HG03175 (cell line): ENCODE measurements at regions not wholly inside any gene's neighbourhood (a gene's known extent, or its start where the extent isn't known, plus 50 kb on each side); places are given as distances from the start of the nearest gene placed in this dataset.

Source experiments
- ATAC-seq: cut with Tn5 transposase; IDR thresholded peaks from one replicate; pipeline ENCODE4 v1.9.1; 2021; ENCODE audit warnings: mild to moderate bottlenecking, moderate library complexity; ENCODE audit not compliant: unreplicated experiment

GRCh38 chr12:89117448-89118034 is 234.8 kb downstream of the DUSP6 start:
- no peak for ATAC-seq

GRCh38 chr12:89111964-89112363 is 240.3 kb downstream of the DUSP6 start:
- ATAC-seq: no peak

- no peak for ATAC-seq
Measured at GRCh38 chr12:89108265-89108664, 244.0 kb downstream of the DUSP6 start.

GRCh38 chr12:89106950-89107349 is 245.4 kb downstream of the DUSP6 start:
- no peak for ATAC-seq

GRCh38 chr12:89105243-89105642 is 247.1 kb downstream of the DUSP6 start:
- no peak for ATAC-seq

GRCh38 chr12:89103831-89104230 is 248.5 kb downstream of the DUSP6 start:
- ATAC-seq: no peak

- ATAC-seq: no peak
Measured at GRCh38 chr12:89101440-89101839, 250.9 kb downstream of the DUSP6 start.

- no peak for ATAC-seq
Measured at GRCh38 chr12:89098441-89099112, 253.7 kb downstream of the DUSP6 start.

- no peak for ATAC-seq
Measured at GRCh38 chr12:89092297-89092696, 260.0 kb downstream of the DUSP6 start.

- no peak for ATAC-seq
Measured at GRCh38 chr12:89091293-89091841, 260.9 kb downstream of the DUSP6 start.

GRCh38 chr12:89089264-89089663 is 263.0 kb downstream of the DUSP6 start:
- ATAC-seq: no peak

- no peak for ATAC-seq
Measured at GRCh38 chr12:89087876-89088275, 264.4 kb downstream of the DUSP6 start.

- ATAC-seq: no peak
Measured at GRCh38 chr12:89087149-89087825, 265.0 kb downstream of the DUSP6 start.

GRCh38 chr12:89085421-89085820 is 266.9 kb downstream of the DUSP6 start:
- ATAC-seq: no peak

- ATAC-seq: no peak
Measured at GRCh38 chr12:89084751-89085150, 267.6 kb downstream of the DUSP6 start.

GRCh38 chr12:89083491-89083890 is 268.8 kb downstream of the DUSP6 start:
- ATAC-seq: no peak

- ATAC-seq: no peak
Measured at GRCh38 chr12:89082370-89082753, 269.9 kb downstream of the DUSP6 start.

- no peak for ATAC-seq
Measured at GRCh38 chr12:89081719-89082369, 270.5 kb downstream of the DUSP6 start.

GRCh38 chr12:89080793-89081465 is 271.4 kb downstream of the DUSP6 start:
- ATAC-seq: no peak

- ATAC-seq: no peak
Measured at GRCh38 chr12:89075880-89076540, 276.3 kb downstream of the DUSP6 start.
